ENCODE measurements at regions not wholly inside any gene's neighbourhood (a gene's known extent, or its start where the extent isn't known, plus 50 kb on each side); places are given as distances from the start of the nearest gene placed in this dataset.

DNA sequence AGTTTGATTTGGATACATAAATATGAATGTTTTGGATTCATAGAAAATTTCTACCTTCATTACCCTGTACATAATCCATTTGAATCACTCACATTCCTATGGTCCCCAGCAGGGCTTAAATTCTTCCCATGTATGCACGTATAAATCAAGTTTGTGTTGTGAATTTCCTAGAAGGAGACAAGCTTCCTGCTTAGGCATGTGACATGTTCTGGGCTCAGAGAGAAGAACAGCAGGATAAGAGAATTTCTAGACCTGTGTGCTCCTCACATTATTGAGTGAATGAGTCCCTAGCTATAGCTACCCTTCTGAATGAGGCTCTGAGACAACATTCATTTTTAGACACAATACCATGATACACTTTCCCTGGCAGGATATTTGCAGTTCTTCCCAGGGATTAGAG, 229.1 kb downstream of the YTHDC2 start:
- TF ChIP-seq, protein P1, sequence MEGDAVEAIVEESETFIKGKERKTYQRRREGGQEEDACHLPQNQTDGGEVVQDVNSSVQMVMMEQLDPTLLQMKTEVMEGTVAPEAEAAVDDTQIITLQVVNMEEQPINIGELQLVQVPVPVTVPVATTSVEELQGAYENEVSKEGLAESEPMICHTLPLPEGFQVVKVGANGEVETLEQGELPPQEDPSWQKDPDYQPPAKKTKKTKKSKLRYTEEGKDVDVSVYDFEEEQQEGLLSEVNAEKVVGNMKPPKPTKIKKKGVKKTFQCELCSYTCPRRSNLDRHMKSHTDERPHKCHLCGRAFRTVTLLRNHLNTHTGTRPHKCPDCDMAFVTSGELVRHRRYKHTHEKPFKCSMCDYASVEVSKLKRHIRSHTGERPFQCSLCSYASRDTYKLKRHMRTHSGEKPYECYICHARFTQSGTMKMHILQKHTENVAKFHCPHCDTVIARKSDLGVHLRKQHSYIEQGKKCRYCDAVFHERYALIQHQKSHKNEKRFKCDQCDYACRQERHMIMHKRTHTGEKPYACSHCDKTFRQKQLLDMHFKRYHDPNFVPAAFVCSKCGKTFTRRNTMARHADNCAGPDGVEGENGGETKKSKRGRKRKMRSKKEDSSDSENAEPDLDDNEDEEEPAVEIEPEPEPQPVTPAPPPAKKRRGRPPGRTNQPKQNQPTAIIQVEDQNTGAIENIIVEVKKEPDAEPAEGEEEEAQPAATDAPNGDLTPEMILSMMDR (IDR thresholded peaks at IDR 0.05) = no peak
- no peak for TF ChIP-seq ZFX (IDR thresholded peaks at IDR 0.05; ENCODE audit: borderline replicate concordance)
